GM12878 (cell line): ENCODE measurements at regions not wholly inside any gene's neighbourhood (a gene's known extent, or its start where the extent isn't known, plus 50 kb on each side); places are given as distances from the start of the nearest gene placed in this dataset.
"Not testable (repeated sequence)": the region's sequence is repeated elsewhere in the genome, so short reads cannot be mapped to it uniquely, and the experiment has no call there.

ENCODE experiments used
- ATAC-seq: fragments of 200-7000 bp; cut with Tn5 transposase; 3 replicates; pipeline ENCODE4 v1.9.1; 2020; ENCODE audit warnings: mild to moderate bottlenecking, moderate library complexity
- BruUV-seq: library from RNA; stranded (reverse); fragments of 400-500 nt; replicated peaks from 2 replicates; lab custom pipeline; 2021; lab: Mats Ljungman, UMichigan
- CTCF ChIA-PET: fragments of 300-600 bp; sonication (Branson Sonifier 250); formaldehyde crosslinking; extraction: SDS; loops from one replicate; lab custom pipeline; 2021; ENCODE audit warnings: inconsistent platforms; lab: Yijun Ruan, JAX
- POLR2A ChIA-PET: fragments of 350-600 bp; formaldehyde crosslinking; extraction: SDS; loops from one replicate; lab custom pipeline; 2021; ENCODE audit warnings: inconsistent platforms; lab: Charles Lee
- RAD21 ChIA-PET: fragments of 300-600 bp; sonication (Branson Sonifier 250); formaldehyde crosslinking; loops from one replicate; lab custom pipeline; 2023; ENCODE audit warnings: antibody characterized with exemption; ENCODE audit not compliant: unreplicated experiment; lab: Charles Lee
- SMC1A ChIA-PET: fragments of 300-600 bp; sonication (Branson Sonifier 250); formaldehyde crosslinking; loops from one replicate; lab custom pipeline; 2023; ENCODE audit not compliant: unreplicated experiment, uncharacterized antibody; lab: Charles Lee
- DNase-seq: peaks from one replicate; pipeline ENCODE4 v3.0.0-alpha.2; 2011; ENCODE audit warnings: low read depth, low spot score
- FAIRE-seq: peaks from 3 replicates; lab custom pipeline; 2011; peaks lifted over from hg19 to GRCh38; lab: Jason Lieb, UNC
- H2AFZ ChIP-seq: 2 replicates; pipeline ENCODE4 v1.6.0; 2011; ENCODE audit warnings: low read depth, low read length, control low read depth; ENCODE audit not compliant: control insufficient read depth
- H3K27ac ChIP-seq: 2 replicates; pipeline ENCODE4 v1.5.1; 2011; ENCODE audit warnings: control low read depth; ENCODE audit not compliant: control insufficient read depth, insufficient read depth
- H3K27me3 ChIP-seq, 2 experiments: replicated peaks in 1 of 2; 2 replicates each; pipeline versions ENCODE4 v1.6.0 to v1.6.1; 2011; ENCODE audit warnings: low read length in 1 of 2; ENCODE audit not compliant: control insufficient read depth in 2 of 2, insufficient read depth in 2 of 2
- H3K36me3 ChIP-seq, 2 experiments: 2 replicates each; pipeline ENCODE4 v1.5.1; 2011; ENCODE audit warnings: low read length in 1 of 2; ENCODE audit not compliant: control insufficient read depth in 2 of 2, insufficient read depth in 2 of 2
- H3K4me1 ChIP-seq: 2 replicates; pipeline ENCODE4 v1.6.1; 2011; ENCODE audit warnings: mild to moderate bottlenecking, low read length, moderate library complexity, mixed read lengths; ENCODE audit not compliant: control insufficient read depth, insufficient read depth
- H3K4me2 ChIP-seq: 2 replicates; pipeline ENCODE4 v1.6.0; 2011; ENCODE audit warnings: control low read depth; ENCODE audit not compliant: control insufficient read depth, insufficient read depth
- H3K4me3 ChIP-seq: fragments of 200-600 bp; sonication (generic); 2 replicates; pipeline ENCODE4 v1.5.1; 2016
- H3K79me2 ChIP-seq: 2 replicates; pipeline ENCODE4 v1.6.0; 2011; ENCODE audit warnings: low read length; ENCODE audit not compliant: control insufficient read depth, insufficient read depth
- H3K9ac ChIP-seq: 2 replicates; pipeline ENCODE4 v1.8.0; 2011; ENCODE audit warnings: low read length, control low read depth, mixed read lengths; ENCODE audit not compliant: control insufficient read depth, insufficient read depth
- H3K9me3 ChIP-seq: replicated peaks from 3 replicates; pipeline ENCODE4 v1.5.1; 2011; ENCODE audit warnings: mild to moderate bottlenecking, low read length; ENCODE audit not compliant: control insufficient read depth, insufficient read depth
- H4K20me1 ChIP-seq: 2 replicates; pipeline ENCODE4 v1.6.0; 2011; ENCODE audit not compliant: control insufficient read depth, insufficient read depth
- ASH2L ChIP-seq: fragments of 300-600, 200-600 bp; sonication (generic); IDR thresholded peaks from 2 replicates; pipeline ENCODE4 v1.6.1; 2017; ENCODE audit warnings: low read depth, mild to moderate bottlenecking, borderline replicate concordance
- CHD1 ChIP-seq: IDR thresholded peaks from 2 replicates; pipeline ENCODE4 v1.6.1; 2012; ENCODE audit warnings: low read depth, low read length, improper control_type of control experiment
- EP300 ChIP-seq, 2 experiments: fragments of 150-350 bp in 1 of 2; IDR thresholded peaks; 2 replicates each; pipeline ENCODE4 v1.6.1; 2011 to 2012; ENCODE audit warnings: low read depth in 2 of 2, low read length in 2 of 2, borderline replicate concordance in 1 of 2, improper control_type of control experiment in 1 of 2, inconsistent platforms in 1 of 2; ENCODE audit not compliant: control insufficient read depth in 1 of 2
- NBN ChIP-seq: fragments of 450-650 bp; IDR thresholded peaks from 2 replicates; pipeline ENCODE4 v1.6.1; 2016
- NFYB ChIP-seq: IDR thresholded peaks from 2 replicates; pipeline ENCODE4 v1.6.1; 2011; ENCODE audit warnings: low read depth, mild to moderate bottlenecking, low read length, improper control_type of control experiment, moderate library complexity; ENCODE audit not compliant: insufficient read depth
- WGBS: methylation state at CpG from one replicate; pipeline ENCODE4 v1.1.6; 2016; ENCODE audit warnings: low lambda C conversion rate; ENCODE audit not compliant: insufficient replicate concordance, insufficient coverage; ENCODE audit errors: missing lambda C conversion rate; 5-methylcytosine and 5-hydroxymethylcytosine counted together
- in situ Hi-C: fragments of 300-500 bp; cut with MboI; formaldehyde crosslinking; loops from 9 replicates; pipeline ENCODE4 v1.14.3; 2018; ENCODE audit warnings: mixed read lengths
- intact Hi-C: fragments of 100-400 bp; cut with micrococcal nuclease; formaldehyde crosslinking; loops from one replicate; pipeline ENCODE4 v1.14.2; 2022; ENCODE audit not compliant: unreplicated experiment
- TF ChIP-seq, protein P1 (sequence below): fragments of 450-650 bp; IDR thresholded peaks from 2 replicates; pipeline ENCODE4 v1.6.1; 2017; ENCODE audit warnings: mild to moderate bottlenecking
- TF ChIP-seq, protein P2 (sequence below): fragments of 450-650 bp; IDR thresholded peaks from 2 replicates; pipeline ENCODE4 v1.6.1; 2017; ENCODE audit warnings: mild to moderate bottlenecking, low read depth, inconsistent platforms; ENCODE audit not compliant: poor library complexity, severe bottlenecking

DNA sequence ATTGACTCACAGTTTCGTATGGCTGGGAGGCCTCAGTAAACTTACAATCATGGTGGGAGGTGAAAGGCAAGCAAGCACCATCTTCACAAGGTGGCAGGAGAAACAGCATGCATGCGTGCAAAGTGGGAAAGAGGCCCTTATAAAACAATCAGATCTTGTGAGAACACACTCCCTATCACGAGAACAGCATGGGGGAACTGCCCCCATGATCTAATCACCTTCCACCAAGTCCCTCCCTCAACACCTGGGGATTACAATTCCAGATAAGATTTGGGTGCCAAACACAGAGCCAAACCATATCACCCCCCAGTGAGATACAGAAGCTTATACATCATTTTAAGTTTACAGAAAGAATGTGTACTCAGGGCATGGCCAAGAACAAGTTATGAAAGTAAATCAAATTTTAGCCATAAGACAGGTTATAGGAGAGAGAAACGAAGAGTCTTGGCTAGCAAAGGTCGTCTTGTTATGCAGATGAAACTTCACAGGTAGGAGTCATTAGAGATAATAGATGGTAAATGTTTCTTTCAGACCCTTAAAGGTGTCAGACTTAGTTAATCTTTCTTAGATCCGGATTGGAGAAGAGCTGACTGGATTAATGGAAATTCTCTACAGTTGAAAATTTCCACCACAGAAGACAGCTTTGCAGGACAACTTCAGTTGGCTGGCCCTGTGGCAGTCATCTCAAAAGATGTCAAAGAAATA, 79.8 kb upstream of the SEL1L start (continued):
- TF ChIP-seq, protein P1, sequence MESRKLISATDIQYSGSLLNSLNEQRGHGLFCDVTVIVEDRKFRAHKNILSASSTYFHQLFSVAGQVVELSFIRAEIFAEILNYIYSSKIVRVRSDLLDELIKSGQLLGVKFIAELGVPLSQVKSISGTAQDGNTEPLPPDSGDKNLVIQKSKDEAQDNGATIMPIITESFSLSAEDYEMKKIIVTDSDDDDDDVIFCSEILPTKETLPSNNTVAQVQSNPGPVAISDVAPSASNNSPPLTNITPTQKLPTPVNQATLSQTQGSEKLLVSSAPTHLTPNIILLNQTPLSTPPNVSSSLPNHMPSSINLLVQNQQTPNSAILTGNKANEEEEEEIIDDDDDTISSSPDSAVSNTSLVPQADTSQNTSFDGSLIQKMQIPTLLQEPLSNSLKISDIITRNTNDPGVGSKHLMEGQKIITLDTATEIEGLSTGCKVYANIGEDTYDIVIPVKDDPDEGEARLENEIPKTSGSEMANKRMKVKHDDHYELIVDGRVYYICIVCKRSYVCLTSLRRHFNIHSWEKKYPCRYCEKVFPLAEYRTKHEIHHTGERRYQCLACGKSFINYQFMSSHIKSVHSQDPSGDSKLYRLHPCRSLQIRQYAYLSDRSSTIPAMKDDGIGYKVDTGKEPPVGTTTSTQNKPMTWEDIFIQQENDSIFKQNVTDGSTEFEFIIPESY = no peak
- TF ChIP-seq CHD1 (no peak), ASH2L (no peak), EP300 (IDR thresholded peaks at IDR 0.05; ENCODE audit: borderline replicate concordance in 1 of 2, control insufficient read depth in 1 of 2, low read depth in 2 of 2, low read length in 2 of 2) (no peak), NBN (no peak)
- TF ChIP-seq, protein P2, sequence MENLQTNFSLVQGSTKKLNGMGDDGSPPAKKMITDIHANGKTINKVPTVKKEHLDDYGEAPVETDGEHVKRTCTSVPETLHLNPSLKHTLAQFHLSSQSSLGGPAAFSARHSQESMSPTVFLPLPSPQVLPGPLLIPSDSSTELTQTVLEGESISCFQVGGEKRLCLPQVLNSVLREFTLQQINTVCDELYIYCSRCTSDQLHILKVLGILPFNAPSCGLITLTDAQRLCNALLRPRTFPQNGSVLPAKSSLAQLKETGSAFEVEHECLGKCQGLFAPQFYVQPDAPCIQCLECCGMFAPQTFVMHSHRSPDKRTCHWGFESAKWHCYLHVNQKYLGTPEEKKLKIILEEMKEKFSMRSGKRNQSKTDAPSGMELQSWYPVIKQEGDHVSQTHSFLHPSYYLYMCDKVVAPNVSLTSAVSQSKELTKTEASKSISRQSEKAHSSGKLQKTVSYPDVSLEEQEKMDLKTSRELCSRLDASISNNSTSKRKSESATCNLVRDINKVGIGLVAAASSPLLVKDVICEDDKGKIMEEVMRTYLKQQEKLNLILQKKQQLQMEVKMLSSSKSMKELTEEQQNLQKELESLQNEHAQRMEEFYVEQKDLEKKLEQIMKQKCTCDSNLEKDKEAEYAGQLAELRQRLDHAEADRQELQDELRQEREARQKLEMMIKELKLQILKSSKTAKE = no peak

DNA sequence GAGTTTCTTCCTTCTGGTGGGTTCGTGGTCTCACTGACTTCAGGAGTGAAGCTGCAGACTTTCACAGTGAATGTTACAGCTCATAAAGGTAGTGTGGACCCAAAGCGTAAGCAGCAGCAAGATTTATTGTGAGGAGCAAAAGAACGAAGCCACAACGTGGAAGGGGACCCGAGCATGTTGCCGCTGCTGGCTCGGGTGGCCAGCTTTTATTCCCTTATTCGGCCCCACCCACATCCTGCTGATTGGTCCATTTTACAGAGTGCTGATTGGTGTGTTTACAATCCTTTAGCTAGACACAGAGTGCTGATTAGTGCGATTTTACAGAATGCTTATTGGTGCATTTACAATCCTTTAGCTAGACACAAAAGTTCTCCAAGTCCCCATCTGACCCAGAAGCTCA, 80.6 kb upstream of the SEL1L start:
- RAD21 ChIA-PET, H3K4me1 ChIP-seq, H3K36me3 ChIP-seq, H3K9ac ChIP-seq, in situ Hi-C loops, H3K4me3 ChIP-seq, H3K79me2 ChIP-seq, ATAC-seq, SMC1A ChIA-PET, CTCF ChIA-PET, FAIRE-seq, DNase-seq, H4K20me1 ChIP-seq, BruUV-seq, H2AFZ ChIP-seq, intact Hi-C loops, H3K27ac ChIP-seq, H3K27me3 ChIP-seq, H3K4me2 ChIP-seq, H3K9me3 ChIP-seq: not testable (repeated sequence)
- POLR2A ChIA-PET = interaction anchor here (0.6 kb wide), 1 partner anchor 307 kb away, joined by 3 read pairs; no protein-coding TSS in a partner anchor
- WGBS = 40% methylated on average over 9 of the region's 9 CpGs
- TF ChIP-seq NFYB = peak; percentile 61; the same call in 1 of the 2 replicates
